Duodenal mucosa (tissue), 2 donors: ENCODE measurements at regions not wholly inside any gene's neighbourhood (a gene's known extent, or its start where the extent isn't known, plus 50 kb on each side); places are given as distances from the start of the nearest gene placed in this dataset.
"Not testable (repeated sequence)": the region's sequence is repeated elsewhere in the genome, so short reads cannot be mapped to it uniquely, and the experiment has no call there.

Experiments used
- H3K27ac ChIP-seq: one replicate; pipeline ENCODE4 v1.7.0; 2013; ENCODE audit warnings: low read depth, low read length
- H3K27me3 ChIP-seq, 2 donors: one replicate each; pipeline ENCODE4 v1.7.0; 2013; ENCODE audit warnings: low read length in 2 of 2, control low read depth in 1 of 2; ENCODE audit not compliant: insufficient read depth in 2 of 2, control insufficient read depth in 1 of 2
- H3K36me3 ChIP-seq, 2 donors: one replicate each; pipeline ENCODE4 v1.7.0; 2013; ENCODE audit warnings: low read length in 2 of 2, control low read depth in 1 of 2; ENCODE audit not compliant: insufficient read depth in 2 of 2, control insufficient read depth in 1 of 2
- H3K4me1 ChIP-seq, 2 donors: one replicate each; pipeline ENCODE4 v1.7.0; 2013; ENCODE audit warnings: low read length in 2 of 2, control low read depth in 1 of 2; ENCODE audit not compliant: insufficient read depth in 2 of 2, control insufficient read depth in 1 of 2
- H3K4me3 ChIP-seq, 2 donors: one replicate each; pipeline ENCODE4 v1.7.0; 2013; ENCODE audit warnings: low read length in 2 of 2, low read depth in 1 of 2
- H3K9ac ChIP-seq, 2 donors: one replicate each; pipeline ENCODE4 v1.7.0; 2013; ENCODE audit warnings: low read length in 2 of 2, low read depth in 1 of 2
- H3K9me3 ChIP-seq, 2 donors: one replicate each; pipeline ENCODE4 v1.7.0; 2013; ENCODE audit warnings: low read length in 2 of 2, control low read depth in 1 of 2; ENCODE audit not compliant: control insufficient read depth in 1 of 2

GRCh38 chrX:39682778-39683177, 415.0 kb downstream of the BCOR start:
- H3K4me3 ChIP-seq, result no peak overlapping the region
- H3K27ac ChIP-seq, result no peak overlapping the region

GRCh38 chrX:39688219-39688575, 409.6 kb downstream of the BCOR start:
- peaks cover 5 to 9% of the 10 kb centered on the region in 2 donors for H3K4me1 ChIP-seq
- no peaks in the 10 kb centered on the region for H3K27me3 ChIP-seq
- no peaks in the 10 kb centered on the region for H3K36me3 ChIP-seq
- no peak overlapping the region for H3K27ac ChIP-seq
- H3K4me3 ChIP-seq, result peak overlapping the region; percentile 34 to 61
- H3K9ac ChIP-seq, result no peak overlapping the region
- H3K9me3 ChIP-seq, result no peaks in the 10 kb centered on the region

More at GRCh38 chrX:39682778-39683177, 415.0 kb downstream of the BCOR start:
- H3K4me1 ChIP-seq, result peaks cover 0 to 2% of the 10 kb centered on the region in 2 donors
- no peaks in the 10 kb centered on the region for H3K27me3 ChIP-seq
- no peak overlapping the region for H3K9ac ChIP-seq
- H3K9me3 ChIP-seq, result no peaks in the 10 kb centered on the region
- H3K36me3 ChIP-seq, result no peaks in the 10 kb centered on the region

- peak overlapping the region in 1 of 2 donors; percentile 33 for H3K9ac ChIP-seq
- no peaks in the 10 kb centered on the region for H3K9me3 ChIP-seq
- H3K4me1 ChIP-seq, result peaks cover 5 to 9% of the 10 kb centered on the region in 2 donors
- H3K27me3 ChIP-seq, result no peaks in the 10 kb centered on the region
- H3K36me3 ChIP-seq, result no peaks in the 10 kb centered on the region
- no peak overlapping the region for H3K27ac ChIP-seq
- H3K4me3 ChIP-seq, result peak overlapping the region; percentile 36 to 61
These were observed 409.0 kb downstream of the BCOR start for GRCh38 chrX:39688576-39689375.

- Histone ChIP-seq H3K27ac (no peak overlapping the region), H3K4me3 (peak overlapping the region; percentile 35 to 36), H3K36me3 (no peaks in the 10 kb centered on the region), H3K9ac (peak overlapping the region in 1 of 2 donors; percentile 33), H3K9me3 (no peaks in the 10 kb centered on the region), H3K27me3 (no peaks in the 10 kb centered on the region), H3K4me1 (peaks cover 5 to 9% of the 10 kb centered on the region in 2 donors)
These were observed 408.2 kb downstream of the BCOR start for GRCh38 chrX:39689376-39690104.

DNA sequence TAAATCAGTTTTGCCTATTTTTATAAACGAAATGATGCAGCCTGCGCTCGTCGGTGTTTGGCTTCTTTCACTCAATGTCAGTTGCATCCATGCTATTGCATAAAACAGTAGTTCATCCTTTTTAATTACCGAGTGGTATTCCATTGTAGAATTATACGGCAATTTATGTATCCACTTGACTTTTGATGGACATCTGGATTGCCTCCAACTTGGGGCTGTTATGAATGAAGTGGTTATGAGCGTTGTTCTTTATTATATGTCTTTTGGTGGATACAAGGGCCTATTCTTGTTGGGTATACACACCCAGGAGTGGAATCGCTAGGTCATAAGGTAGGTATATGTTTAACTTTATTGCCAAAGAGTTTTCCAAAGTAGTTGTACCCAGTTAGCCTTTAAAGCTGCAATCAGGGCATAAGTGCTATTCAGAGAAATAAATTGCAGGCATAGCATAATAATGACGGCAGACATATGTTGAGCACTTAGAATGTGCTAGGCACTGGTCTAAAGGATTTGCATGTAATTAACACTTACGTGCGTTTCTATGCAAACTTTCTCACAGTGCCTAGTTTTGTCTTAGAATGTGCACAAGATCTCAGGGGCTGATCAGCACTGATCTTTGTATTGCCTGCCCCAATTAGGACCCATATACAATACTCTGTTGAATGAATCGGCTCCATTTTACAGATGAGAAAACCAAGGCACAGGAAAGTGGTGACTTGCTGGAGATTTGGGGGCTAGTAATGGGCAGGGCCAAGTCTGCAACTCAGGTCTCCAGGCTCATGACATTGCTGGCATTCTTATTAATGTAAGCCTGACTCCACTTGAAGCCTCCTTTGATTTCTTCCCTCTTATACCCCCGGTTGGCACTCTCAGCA, 407.0 kb downstream of the BCOR start:
- Histone ChIP-seq H3K27ac (no peak overlapping the region), H3K9ac (no peak overlapping the region), H3K27me3 (no peaks in the 10 kb centered on the region), H3K9me3 (no peaks in the 10 kb centered on the region), H3K4me3 (no peak overlapping the region), H3K36me3 (no peaks in the 10 kb centered on the region), H3K4me1 (peaks cover 5 to 9% of the 10 kb centered on the region in 2 donors)

DNA sequence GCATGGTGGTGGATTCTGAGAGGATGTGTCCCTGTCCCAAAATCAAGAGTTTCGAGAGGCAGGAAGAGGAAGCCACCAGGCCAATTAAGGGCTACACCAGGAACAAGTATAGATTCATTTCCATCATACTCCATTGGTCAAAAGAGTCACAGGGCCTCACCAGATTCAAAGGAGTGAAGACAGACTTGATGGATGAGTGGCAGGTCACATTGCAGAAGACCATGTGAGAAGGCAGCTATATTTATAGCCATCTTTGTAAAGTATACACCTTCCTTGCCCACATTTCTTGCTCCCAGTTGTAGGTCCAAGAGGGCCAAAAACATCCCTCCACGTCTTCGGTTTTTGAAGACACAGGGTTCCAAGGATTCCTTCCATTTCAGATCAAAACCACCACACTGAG, 406.0 kb downstream of the BCOR start:
- no peak overlapping the region for H3K27ac ChIP-seq
- H3K36me3 ChIP-seq, result no peaks in the 10 kb centered on the region
- no peak overlapping the region for H3K9ac ChIP-seq
- H3K4me3 ChIP-seq, result no peak overlapping the region
- no peaks in the 10 kb centered on the region for H3K27me3 ChIP-seq
- no peaks in the 10 kb centered on the region for H3K9me3 ChIP-seq
- H3K4me1 ChIP-seq, result peaks cover 5 to 9% of the 10 kb centered on the region in 2 donors

DNA sequence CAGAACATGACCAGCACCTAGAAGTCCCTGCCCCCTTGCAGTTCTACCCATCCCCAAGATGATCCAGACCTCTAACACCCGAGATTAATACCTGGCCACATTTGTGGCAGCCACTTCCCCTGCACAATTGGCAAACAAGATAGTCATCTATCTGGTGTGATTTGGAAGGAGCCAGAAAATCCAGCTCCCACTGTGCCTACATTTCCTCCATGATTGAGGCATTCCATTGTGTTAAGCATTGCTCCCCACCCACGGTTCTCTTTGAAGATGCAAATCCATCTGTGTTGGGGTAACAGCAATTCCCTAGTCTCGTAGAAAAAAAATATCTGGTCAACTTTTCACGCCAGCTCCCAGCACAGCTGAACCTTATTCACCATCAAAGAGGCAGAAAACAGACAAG, 405.0 kb downstream of the BCOR start:
- Histone ChIP-seq H3K9ac (no peak overlapping the region), H3K4me3 (no peak overlapping the region), H3K27ac (no peak overlapping the region), H3K9me3 (no peaks in the 10 kb centered on the region), H3K36me3 (no peaks in the 10 kb centered on the region), H3K4me1 (peaks cover 5 to 7% of the 10 kb centered on the region in 2 donors), H3K27me3 (no peaks in the 10 kb centered on the region)

DNA sequence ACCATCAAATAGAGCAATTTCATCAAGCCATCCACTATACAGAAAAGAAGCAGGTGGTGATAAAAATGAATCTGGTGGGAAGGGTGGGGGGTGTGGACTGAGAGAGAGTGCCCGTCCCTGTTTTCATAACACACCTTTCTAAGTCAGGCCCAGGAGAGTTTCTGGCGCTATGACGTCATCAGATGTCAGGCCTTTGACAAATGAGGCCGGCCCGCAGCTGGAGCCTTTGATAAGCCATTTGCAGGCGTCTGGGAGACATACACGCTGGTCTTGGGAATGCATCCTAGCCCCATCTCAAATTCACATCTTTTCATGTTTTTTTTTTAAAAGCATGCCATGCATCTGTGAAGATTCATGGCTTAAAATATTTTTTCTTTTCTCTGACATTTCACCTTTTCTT, 404.5 kb downstream of the BCOR start:
- no peaks in the 10 kb centered on the region for H3K36me3 ChIP-seq

GRCh38 chrX:39702636-39703035, 395.1 kb downstream of the BCOR start:
- not testable (repeated sequence) for H3K27ac ChIP-seq, H3K9ac ChIP-seq, H3K27me3 ChIP-seq, H3K9me3 ChIP-seq, H3K4me1 ChIP-seq, H3K36me3 ChIP-seq, H3K4me3 ChIP-seq

More for the DNA sequence above, 404.5 kb downstream of the BCOR start:
- H3K27ac ChIP-seq, result no peak overlapping the region
- no peaks in the 10 kb centered on the region for H3K27me3 ChIP-seq
- H3K9ac ChIP-seq, result no peak overlapping the region
- no peaks in the 10 kb centered on the region for H3K9me3 ChIP-seq
- peaks cover 2 to 3% of the 10 kb centered on the region in 2 donors for H3K4me1 ChIP-seq
- no peak overlapping the region for H3K4me3 ChIP-seq

- Histone ChIP-seq H3K27ac (no peak overlapping the region), H3K4me1 (peaks cover 0 to 4% of the 10 kb centered on the region in 2 donors), H3K36me3 (no peaks in the 10 kb centered on the region), H3K9me3 (no peaks in the 10 kb centered on the region), H3K4me3 (no peak overlapping the region), H3K27me3 (no peaks in the 10 kb centered on the region), H3K9ac (no peak overlapping the region)
These were observed 394.5 kb downstream of the BCOR start for GRCh38 chrX:39703307-39703706.
